Stomach (tissue), 4 donors: ENCODE measurements at regions not wholly inside any gene's neighbourhood (a gene's known extent, or its start where the extent isn't known, plus 50 kb on each side); places are given as distances from the start of the nearest gene placed in this dataset.

ENCODE experiments used
- EP300 ChIP-seq: sonication (generic); formaldehyde crosslinking; IDR thresholded peaks from one replicate; pipeline ENCODE4 v1.6.1; 2017; ENCODE audit warnings: antibody characterized with exemption
- POLR2A ChIP-seq, 4 donors: fragments of 450-650 bp; IDR thresholded peaks; one replicate each; pipeline ENCODE4 v1.6.1; 2016; ENCODE audit warnings: antibody characterized with exemption in 4 of 4, control low read depth in 2 of 4, mild to moderate bottlenecking in 1 of 4, moderate library complexity in 1 of 4
- POLR2AphosphoS5 ChIP-seq, 3 donors: sonication (generic); formaldehyde crosslinking; IDR thresholded peaks; one replicate each; pipeline ENCODE4 v1.6.1; 2016; ENCODE audit warnings: antibody characterized with exemption in 3 of 3
- TF ChIP-seq, protein P1 (sequence below), 7 experiments: fragments of 450-650 bp in 4 of 7; fragments of 200-600 bp in 3 of 7; sonication (generic) in 3 of 7; IDR thresholded peaks; one replicate each; pipeline ENCODE4 v1.5.1; 2016 to 2019; ENCODE audit warnings: antibody characterized with exemption in 7 of 7, control low read depth in 2 of 7, mild to moderate bottlenecking in 1 of 7

DNA sequence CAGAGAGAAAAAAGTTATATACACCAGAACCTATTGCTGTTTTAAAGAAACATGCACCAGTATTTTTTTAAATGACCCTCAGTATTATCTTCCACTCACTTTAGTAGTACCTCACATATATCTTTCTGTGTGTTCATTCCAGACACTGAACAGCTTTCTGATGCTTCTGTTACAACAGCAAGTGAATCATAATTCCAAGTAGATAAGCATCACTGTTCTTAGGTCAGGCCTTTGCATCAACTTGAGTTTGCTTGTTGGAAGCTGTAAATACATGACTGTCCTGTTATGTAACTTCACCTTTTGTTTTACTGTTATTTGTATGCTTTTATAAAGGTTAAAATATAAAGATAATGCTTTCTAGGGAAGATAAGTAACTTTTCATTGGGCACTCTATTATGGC is 184.4 kb downstream of the ISL1 start:
- TF ChIP-seq, protein P1, sequence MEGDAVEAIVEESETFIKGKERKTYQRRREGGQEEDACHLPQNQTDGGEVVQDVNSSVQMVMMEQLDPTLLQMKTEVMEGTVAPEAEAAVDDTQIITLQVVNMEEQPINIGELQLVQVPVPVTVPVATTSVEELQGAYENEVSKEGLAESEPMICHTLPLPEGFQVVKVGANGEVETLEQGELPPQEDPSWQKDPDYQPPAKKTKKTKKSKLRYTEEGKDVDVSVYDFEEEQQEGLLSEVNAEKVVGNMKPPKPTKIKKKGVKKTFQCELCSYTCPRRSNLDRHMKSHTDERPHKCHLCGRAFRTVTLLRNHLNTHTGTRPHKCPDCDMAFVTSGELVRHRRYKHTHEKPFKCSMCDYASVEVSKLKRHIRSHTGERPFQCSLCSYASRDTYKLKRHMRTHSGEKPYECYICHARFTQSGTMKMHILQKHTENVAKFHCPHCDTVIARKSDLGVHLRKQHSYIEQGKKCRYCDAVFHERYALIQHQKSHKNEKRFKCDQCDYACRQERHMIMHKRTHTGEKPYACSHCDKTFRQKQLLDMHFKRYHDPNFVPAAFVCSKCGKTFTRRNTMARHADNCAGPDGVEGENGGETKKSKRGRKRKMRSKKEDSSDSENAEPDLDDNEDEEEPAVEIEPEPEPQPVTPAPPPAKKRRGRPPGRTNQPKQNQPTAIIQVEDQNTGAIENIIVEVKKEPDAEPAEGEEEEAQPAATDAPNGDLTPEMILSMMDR (IDR thresholded peaks at IDR 0.05), result no peak
- TF ChIP-seq POLR2AphosphoS5 (IDR thresholded peaks at IDR 0.05), result no peak
- TF ChIP-seq POLR2A (IDR thresholded peaks at IDR 0.05), result no peak
- no peak for TF ChIP-seq EP300
